Activated B cell treated with CpG ODN at 0.5 μM for 24 hours (primary cell): ENCODE measurements at regions not wholly inside any gene's neighbourhood (a gene's known extent, or its start where the extent isn't known, plus 50 kb on each side); places are given as distances from the start of the nearest gene placed in this dataset.
"Not testable (repeated sequence)": the region's sequence is repeated elsewhere in the genome, so short reads cannot be mapped to it uniquely, and the experiment has no call there.

Experiments
- ATAC-seq: fragments of 200-7000 bp; cut with Tn5 transposase; one replicate; pipeline ENCODE4 v1.10.0; 2021; ENCODE audit warnings: low read depth, mild to moderate bottlenecking, moderate library complexity
- CTCF ChIA-PET: fragments of 350-600 bp; sonication (Branson Sonifier 250); formaldehyde crosslinking; loops from one replicate; lab custom pipeline; 2021; ENCODE audit warnings: antibody characterized with exemption; lab: Charles Lee
- POLR2A ChIA-PET: fragments of 350-600 bp; sonication (Branson Sonifier 250); formaldehyde crosslinking; loops from one replicate; lab custom pipeline; 2021; ENCODE audit warnings: antibody characterized with exemption; lab: Charles Lee
- DNase-seq: peaks from one replicate; pipeline ENCODE4 v3.0.0; 2022
- H3K27ac Mint-ChIP-seq: one replicate; pipeline ENCODE4 v1.8.0; 2020; ENCODE audit warnings: mixed read lengths
- H3K27me3 Mint-ChIP-seq: one replicate; pipeline ENCODE4 v1.8.0; 2021; ENCODE audit warnings: mixed read lengths
- H3K36me3 Mint-ChIP-seq: one replicate; pipeline ENCODE4 v1.8.0; 2021; ENCODE audit warnings: low read depth, mixed read lengths
- H3K4me1 Mint-ChIP-seq: one replicate; pipeline ENCODE4 v1.8.0; 2021; ENCODE audit warnings: mixed read lengths
- H3K4me3 Mint-ChIP-seq: one replicate; pipeline ENCODE4 v1.8.0; 2020; ENCODE audit warnings: mild to moderate bottlenecking, mixed read lengths
- H3K9me3 Mint-ChIP-seq: one replicate; pipeline ENCODE4 v1.8.0; 2020; ENCODE audit warnings: mixed read lengths
- CTCF ChIP-seq: fragments of 200-600 bp; IDR thresholded peaks from one replicate; pipeline ENCODE4 v1.8.0; 2022; ENCODE audit warnings: antibody characterized with exemption, mild to moderate bottlenecking
- intact Hi-C: fragments of 100-400 bp; cut with micrococcal nuclease; formaldehyde crosslinking; loops from one replicate; pipeline ENCODE4 v1.15.1; 2024

DNA sequence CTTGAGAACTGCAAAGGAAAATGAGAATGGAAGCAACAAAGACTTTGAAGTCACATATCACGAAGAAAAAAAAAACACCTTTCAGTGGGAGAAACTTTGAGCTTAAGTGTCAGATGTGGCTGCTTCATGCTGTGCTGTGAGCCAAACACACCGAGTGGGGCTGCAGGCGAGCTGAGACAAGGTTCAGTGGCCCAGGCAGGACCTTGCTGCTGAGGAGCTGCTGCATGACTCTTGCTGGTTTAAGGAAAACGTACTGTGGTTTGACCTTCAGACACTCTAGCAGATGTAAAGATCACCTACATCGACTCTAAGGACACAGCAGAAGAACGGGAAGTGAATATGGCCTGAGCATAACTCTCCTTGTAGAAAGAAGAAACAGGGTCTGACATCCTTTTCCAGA lies 118.1 kb upstream of the OR4E1 start:
- Mint-ChIP-seq H3K9me3 (peaks cover 10% of the 10 kb centered on the region), H3K27ac (no peak overlapping the region), H3K27me3 (peaks cover 3% of the 10 kb centered on the region), H3K4me1 (no peaks in the 10 kb centered on the region), H3K36me3 (no peaks in the 10 kb centered on the region), H3K4me3 (no peak overlapping the region)
- ChIA-PET CTCF (interaction anchor here (0.6 kb wide), 1 partner anchor 24 kb away, joined by 3 read pairs; no protein-coding TSS in a partner anchor), POLR2A (no interaction called here)
- DNase-seq (no peak), ATAC-seq (no peak)
- no peak for TF ChIP-seq CTCF
- intact Hi-C loops = no loop called here

DNA sequence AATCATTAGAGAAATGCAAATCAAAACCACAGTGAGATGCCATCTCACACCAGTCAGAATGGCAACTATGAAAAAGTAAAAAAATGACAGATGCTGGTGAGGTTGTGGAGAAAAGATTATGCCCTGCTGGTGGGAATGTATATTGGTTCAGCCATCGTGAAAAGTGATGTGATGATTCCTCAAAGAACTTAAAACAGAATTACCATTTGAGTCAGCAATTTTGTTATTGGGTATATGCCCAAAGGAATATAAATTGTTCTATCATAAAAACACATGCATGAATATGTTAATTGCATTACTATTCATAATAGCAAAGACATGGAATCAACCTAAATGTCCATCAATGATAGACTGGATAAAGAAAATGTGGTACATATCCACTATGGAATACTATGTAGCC lies 115.1 kb upstream of the OR4E1 start:
- H3K4me3 Mint-ChIP-seq, H3K27ac Mint-ChIP-seq, CTCF ChIA-PET, H3K36me3 Mint-ChIP-seq, ATAC-seq, POLR2A ChIA-PET, intact Hi-C loops, H3K9me3 Mint-ChIP-seq, H3K4me1 Mint-ChIP-seq, DNase-seq: not testable (repeated sequence)
- H3K27me3 Mint-ChIP-seq = peaks cover 11% of the 10 kb centered on the region

DNA sequence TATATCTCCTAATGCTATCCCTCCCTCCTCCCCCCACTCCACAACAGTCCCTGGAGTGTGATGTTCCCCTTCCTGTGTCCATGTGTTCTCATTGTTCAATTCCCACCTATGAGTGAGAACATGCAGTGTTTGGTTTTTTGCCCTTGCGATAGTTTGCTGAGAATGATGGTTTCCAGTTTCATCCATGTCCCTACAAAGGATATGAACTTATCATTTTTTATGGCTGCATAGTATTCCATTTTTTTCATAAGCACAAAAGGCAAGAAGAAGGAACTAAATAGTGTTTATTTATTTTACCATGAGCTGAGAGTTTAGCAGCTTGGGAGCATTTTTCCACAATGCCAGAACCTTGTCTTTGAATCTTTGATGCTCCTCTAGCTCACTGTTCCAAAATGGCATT lies 113.6 kb upstream of the OR4E1 start:
- DNase-seq, H3K4me1 Mint-ChIP-seq, H3K9me3 Mint-ChIP-seq, H3K27me3 Mint-ChIP-seq, CTCF ChIA-PET, ATAC-seq, H3K4me3 Mint-ChIP-seq, H3K27ac Mint-ChIP-seq, POLR2A ChIA-PET, intact Hi-C loops, H3K36me3 Mint-ChIP-seq: not testable (repeated sequence)

DNA sequence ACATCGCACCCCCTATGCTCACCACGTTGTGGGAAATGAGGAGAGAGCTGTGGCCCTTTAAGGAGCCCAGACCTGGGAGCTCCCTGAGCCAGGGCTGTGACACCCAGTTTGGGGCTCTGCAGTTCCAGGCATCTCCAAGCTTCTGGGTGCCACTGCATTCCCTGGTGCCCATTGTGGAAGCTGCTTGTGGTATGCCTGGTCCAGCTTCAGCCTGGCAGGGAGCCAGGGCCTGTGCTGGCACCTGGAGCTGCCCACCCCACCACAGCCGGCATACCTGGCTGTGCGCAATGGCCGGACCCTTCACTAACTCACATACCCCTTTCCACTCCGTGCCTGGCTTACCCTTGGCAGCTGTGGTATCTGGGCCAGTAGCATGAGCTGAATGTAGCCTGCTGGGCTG lies 107.9 kb upstream of the OR4E1 start:
- Mint-ChIP-seq H3K36me3 (no peaks in the 10 kb centered on the region), H3K27ac (no peak overlapping the region), H3K4me1 (no peaks in the 10 kb centered on the region), H3K9me3 (no peaks in the 10 kb centered on the region), H3K27me3 (peaks cover 19% of the 10 kb centered on the region), H3K4me3 (no peak overlapping the region)
- ATAC-seq (no peak), DNase-seq (no peak)
- TF ChIP-seq CTCF = no peak
- ChIA-PET POLR2A (no interaction called here), CTCF (no interaction called here)
- intact Hi-C loops = no loop called here

DNA sequence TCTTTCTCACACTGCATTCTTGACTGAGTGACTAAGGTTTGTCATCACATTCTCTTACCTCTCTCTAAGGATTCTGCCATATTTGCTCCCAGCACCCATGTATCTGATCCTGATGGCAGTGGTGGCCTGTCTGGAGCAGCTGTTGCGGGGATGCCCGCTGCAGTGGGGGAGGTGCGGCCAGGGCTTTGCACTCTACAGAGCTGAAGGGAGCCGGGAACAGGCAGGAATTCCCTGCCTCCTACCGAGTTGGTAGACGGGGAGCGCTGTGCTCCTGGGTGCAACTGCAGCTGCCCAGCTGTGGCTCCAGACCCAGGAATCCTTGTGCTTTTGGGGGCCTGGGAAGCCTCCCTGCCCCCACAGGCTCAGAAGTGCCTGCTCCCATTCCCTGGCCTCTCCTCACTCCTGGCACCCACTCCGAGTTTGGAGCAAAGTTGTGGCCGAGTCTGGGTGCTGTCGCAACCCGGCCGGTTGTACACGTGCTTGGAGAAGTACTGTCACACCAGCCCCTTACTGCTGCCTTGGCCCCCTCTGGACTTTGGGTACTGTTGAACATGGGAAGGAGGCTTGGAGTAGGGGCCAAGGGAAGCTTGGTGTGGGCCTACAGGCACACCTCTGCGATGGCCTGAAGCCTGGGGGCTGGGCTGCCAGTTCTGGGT lies 106.9 kb upstream of the OR4E1 start:
- DNase-seq (no peak), ATAC-seq (no peak)
- H3K4me1 Mint-ChIP-seq = no peaks in the 10 kb centered on the region
- H3K36me3 Mint-ChIP-seq = no peaks in the 10 kb centered on the region
- peaks cover 19% of the 10 kb centered on the region for H3K27me3 Mint-ChIP-seq
- no peak overlapping the region for H3K27ac Mint-ChIP-seq
- CTCF ChIA-PET = no interaction called here
- no peaks in the 10 kb centered on the region for H3K9me3 Mint-ChIP-seq
- no peak overlapping the region for H3K4me3 Mint-ChIP-seq
- no peak for TF ChIP-seq CTCF
- POLR2A ChIA-PET = no interaction called here
- intact Hi-C loops = no loop called here

DNA sequence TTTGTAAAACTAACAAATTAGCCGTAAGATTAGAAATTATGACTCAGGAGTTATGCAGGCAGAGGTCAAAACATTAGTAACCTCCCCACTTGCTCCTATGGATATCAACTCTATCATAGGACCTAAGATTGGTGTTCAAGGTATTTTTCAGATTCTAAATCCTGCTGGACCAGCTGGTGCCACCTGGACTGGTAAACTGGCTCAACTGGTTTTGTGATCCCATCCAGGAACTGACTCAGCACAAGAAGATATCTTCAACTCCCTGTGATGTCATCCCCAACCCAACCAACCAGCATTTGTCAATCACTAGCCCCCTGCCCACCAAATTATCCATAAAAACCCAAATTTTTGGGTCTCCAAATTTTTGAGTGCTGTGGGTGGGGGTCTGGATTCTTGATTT lies 98.1 kb upstream of the OR4E1 start:
- CTCF ChIA-PET = no interaction called here
- no peak for TF ChIP-seq CTCF
- ATAC-seq (no peak), DNase-seq (no peak)
- Mint-ChIP-seq H3K4me3 (no peak overlapping the region), H3K36me3 (no peaks in the 10 kb centered on the region), H3K4me1 (no peaks in the 10 kb centered on the region), H3K27me3 (peaks cover 26% of the 10 kb centered on the region), H3K27ac (no peak overlapping the region), H3K9me3 (no peaks in the 10 kb centered on the region)
- POLR2A ChIA-PET = no interaction called here
- intact Hi-C loops = no loop called here
